ENCODE measurements at regions not wholly inside any gene's neighbourhood (a gene's known extent, or its start where the extent isn't known, plus 50 kb on each side); places are given as distances from the start of the nearest gene placed in this dataset.

DNA sequence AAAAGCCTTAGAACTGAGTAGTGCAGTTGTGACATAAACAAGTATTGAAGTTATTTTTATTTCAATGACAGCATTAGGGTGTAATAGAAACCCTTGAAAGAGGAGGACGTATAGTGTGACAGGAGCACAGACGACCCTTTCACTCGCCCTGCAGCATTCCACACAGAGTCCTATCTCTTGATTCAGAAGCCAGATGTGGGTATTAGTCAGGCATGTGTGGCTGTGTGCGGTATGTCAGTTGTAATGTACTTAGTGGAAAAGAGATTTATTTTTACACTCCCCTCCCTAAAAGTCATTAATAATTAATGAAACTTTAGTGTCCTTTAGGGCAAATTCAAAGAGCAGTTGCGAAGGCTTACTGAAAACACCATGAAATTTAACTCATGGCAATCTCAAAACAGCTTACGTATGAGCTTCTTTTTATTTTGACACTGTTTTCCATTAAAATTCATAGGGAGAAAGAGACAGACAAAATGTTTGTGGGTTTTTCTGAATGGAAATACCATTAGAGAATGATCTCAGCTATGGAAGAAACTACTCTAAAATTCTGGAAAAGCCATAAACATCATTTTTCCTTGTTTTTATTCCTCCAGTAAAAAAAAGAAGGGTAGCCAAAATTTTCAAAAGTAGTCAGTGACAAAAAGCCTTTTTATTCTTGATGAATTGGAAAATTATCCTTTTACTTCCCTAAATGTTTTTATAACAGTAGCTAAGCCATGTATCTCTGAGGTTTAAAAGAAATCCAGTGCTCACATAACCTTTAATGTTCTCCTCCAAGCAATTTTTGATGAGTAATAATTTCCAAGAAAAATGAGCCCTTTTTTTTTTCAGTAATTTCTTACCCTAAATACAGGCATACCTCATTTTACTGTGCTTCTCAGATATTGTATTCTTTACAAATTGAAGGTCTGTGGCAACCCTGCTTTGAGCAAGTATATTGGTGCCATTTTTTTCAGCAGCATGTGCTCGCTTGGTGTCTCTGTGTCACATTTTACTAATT is 84.0 kb upstream of the DSEL start:
- Histone ChIP-seq H3K4me3 (no peak overlapping the region), H3K9me3 (no peaks in the 10 kb centered on the region), H3K27me3 (no peaks in the 10 kb centered on the region), H3K27ac (no peak overlapping the region), H3K4me1 (ENCODE audit: insufficient read depth) (no peaks in the 10 kb centered on the region), H3K36me3 (no peaks in the 10 kb centered on the region)
- TF ChIP-seq POLR2A (IDR thresholded peaks at IDR 0.05) = no peak
- TF ChIP-seq, protein P1, sequence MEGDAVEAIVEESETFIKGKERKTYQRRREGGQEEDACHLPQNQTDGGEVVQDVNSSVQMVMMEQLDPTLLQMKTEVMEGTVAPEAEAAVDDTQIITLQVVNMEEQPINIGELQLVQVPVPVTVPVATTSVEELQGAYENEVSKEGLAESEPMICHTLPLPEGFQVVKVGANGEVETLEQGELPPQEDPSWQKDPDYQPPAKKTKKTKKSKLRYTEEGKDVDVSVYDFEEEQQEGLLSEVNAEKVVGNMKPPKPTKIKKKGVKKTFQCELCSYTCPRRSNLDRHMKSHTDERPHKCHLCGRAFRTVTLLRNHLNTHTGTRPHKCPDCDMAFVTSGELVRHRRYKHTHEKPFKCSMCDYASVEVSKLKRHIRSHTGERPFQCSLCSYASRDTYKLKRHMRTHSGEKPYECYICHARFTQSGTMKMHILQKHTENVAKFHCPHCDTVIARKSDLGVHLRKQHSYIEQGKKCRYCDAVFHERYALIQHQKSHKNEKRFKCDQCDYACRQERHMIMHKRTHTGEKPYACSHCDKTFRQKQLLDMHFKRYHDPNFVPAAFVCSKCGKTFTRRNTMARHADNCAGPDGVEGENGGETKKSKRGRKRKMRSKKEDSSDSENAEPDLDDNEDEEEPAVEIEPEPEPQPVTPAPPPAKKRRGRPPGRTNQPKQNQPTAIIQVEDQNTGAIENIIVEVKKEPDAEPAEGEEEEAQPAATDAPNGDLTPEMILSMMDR (IDR thresholded peaks at IDR 0.05) = no peak
- WGBS, 3 donors = 42 to 66% (median 52%) methylated on average over 7 of the region's 7 CpGs
- intact Hi-C loops (cut with DNase I) = no loop called here
- no peak for DNase-seq

DNA sequence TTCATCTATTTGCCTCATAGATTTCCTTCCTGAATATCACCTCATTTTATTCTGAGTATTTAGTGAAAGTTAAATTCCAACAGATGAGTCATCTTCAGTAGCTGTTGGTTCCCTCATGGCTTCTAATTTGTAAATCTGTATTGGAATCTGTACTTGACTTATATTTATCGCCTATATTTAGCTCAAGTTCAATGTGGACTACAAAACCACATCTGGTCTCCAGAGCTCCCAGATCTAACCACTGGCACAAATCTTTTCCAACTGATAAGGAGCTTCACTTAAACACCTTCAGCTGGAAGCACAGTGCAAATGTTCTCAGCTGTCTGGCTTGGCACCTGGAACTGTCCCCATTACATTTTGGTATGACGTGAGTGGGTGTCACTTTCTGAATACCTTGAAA is 82.8 kb upstream of the DSEL start:
- 69 to 73% (median 73%) methylated on average over 2 of the region's 2 CpGs for WGBS, 3 donors
- H3K4me3 ChIP-seq = no peak overlapping the region
- no peak overlapping the region for H3K27ac ChIP-seq
- H3K9me3 ChIP-seq = no peaks in the 10 kb centered on the region
- no peak for DNase-seq
- H3K4me1 ChIP-seq (ENCODE audit: insufficient read depth) = no peaks in the 10 kb centered on the region
- intact Hi-C loops (cut with DNase I) = no loop called here
- H3K27me3 ChIP-seq = no peaks in the 10 kb centered on the region
- H3K36me3 ChIP-seq = no peaks in the 10 kb centered on the region
- TF ChIP-seq, protein P1 (IDR thresholded peaks at IDR 0.05) = no peak
- TF ChIP-seq POLR2A (IDR thresholded peaks at IDR 0.05) (no peak), EP300 (IDR thresholded peaks at IDR 0.05) (no peak)

DNA sequence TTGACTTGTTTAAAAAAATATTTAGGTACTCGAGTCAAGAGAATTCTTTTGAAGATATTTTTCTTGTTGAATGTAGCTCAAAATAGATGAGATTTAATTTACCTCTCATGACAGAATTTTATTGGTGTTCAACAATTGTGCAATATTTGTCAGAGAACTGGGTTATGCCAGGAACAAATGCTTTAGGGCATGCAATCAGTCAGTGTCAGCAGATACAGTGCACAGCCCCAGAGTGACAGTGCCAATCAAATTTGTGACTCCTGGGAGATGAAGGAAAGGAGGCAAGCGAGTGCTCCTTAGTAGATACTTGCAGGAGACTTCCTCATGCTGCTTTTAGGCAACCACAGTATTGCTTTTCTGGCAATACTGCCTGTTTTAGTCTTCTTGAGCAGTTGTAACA is 81.2 kb upstream of the DSEL start:
- H3K4me1 ChIP-seq (ENCODE audit: insufficient read depth) = no peaks in the 10 kb centered on the region
- no peak for TF ChIP-seq EP300 (IDR thresholded peaks at IDR 0.05)
- no peak for TF ChIP-seq POLR2A (IDR thresholded peaks at IDR 0.05)
- no peaks in the 10 kb centered on the region for H3K27me3 ChIP-seq
- H3K36me3 ChIP-seq = no peaks in the 10 kb centered on the region
- DNase-seq = no peak
- no peaks in the 10 kb centered on the region for H3K9me3 ChIP-seq
- WGBS, 3 donors = 67 to 85% (median 78%) methylated on average over 2 of the region's 2 CpGs
- intact Hi-C loops (cut with DNase I) = no loop called here
- H3K27ac ChIP-seq = no peak overlapping the region
- H3K4me3 ChIP-seq = no peak overlapping the region

DNA sequence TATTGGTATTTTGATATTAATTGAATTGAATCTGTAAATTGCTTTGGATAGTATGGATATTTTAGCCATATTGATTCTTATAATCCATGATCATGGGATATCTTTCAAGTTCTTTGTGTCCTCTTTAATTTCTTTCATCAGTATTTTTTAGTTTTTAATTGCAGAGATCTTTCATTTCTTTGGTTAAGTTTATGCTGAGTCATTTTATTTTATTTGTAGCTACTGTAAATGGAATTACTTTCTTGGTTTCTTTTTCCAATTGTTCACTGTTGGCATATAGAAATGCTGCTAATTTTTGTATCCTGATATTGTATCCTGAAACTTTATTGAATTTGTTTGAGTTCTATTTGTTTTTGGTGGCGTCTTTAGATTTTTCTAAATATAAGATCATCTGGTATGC is 79.5 kb upstream of the DSEL start:
- intact Hi-C loops (cut with DNase I) = no loop called here
- DNase-seq = no peak
- TF ChIP-seq, protein P1 (IDR thresholded peaks at IDR 0.05) = no peak
- no peak for TF ChIP-seq EP300 (IDR thresholded peaks at IDR 0.05)
- TF ChIP-seq POLR2A (IDR thresholded peaks at IDR 0.05) = no peak
- Histone ChIP-seq H3K27ac (no peak overlapping the region), H3K36me3 (no peaks in the 10 kb centered on the region), H3K4me3 (no peak overlapping the region), H3K9me3 (no peaks in the 10 kb centered on the region), H3K27me3 (no peaks in the 10 kb centered on the region), H3K4me1 (ENCODE audit: insufficient read depth) (no peaks in the 10 kb centered on the region)
- 83 to 96% (median 84%) methylated on average over 1 of the region's 1 CpG for WGBS, 3 donors

DNA sequence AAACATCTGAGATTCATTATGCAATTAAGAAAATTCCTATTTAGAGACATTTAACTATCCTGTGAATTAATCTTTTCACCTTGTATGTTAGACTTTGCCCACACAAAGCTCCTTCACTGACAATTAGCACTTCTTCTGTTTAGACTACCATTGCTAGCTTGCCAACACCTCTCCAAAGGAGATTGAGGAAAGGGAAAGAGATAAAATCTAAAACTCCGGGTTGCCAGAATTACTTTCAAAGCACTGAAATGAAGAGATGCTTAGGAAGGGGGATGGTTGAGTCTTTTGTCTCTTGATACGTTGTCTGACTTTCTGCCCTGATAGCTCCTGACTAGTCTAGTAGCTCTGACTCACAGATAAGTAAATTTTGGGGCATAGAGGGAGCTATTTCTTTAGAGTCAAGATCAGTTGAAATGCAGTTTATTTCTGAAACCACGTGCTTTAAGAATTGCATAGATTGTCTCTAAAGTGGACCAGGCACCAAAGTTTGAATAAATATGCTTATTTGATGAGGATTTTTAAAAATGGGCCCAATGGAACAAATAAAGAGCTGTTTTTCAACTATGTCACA is 74.1 kb upstream of the DSEL start:
- H3K9me3 ChIP-seq = no peaks in the 10 kb centered on the region
- DNase-seq = no peak
- 43 to 59% (median 56%) methylated on average over 3 of the region's 3 CpGs for WGBS, 3 donors
- H3K27me3 ChIP-seq = no peaks in the 10 kb centered on the region
- intact Hi-C loops (cut with DNase I) = no loop called here
- no peaks in the 10 kb centered on the region for H3K4me1 ChIP-seq (ENCODE audit: insufficient read depth)
- no peak overlapping the region for H3K4me3 ChIP-seq
- no peak for TF ChIP-seq EP300 (IDR thresholded peaks at IDR 0.05)
- TF ChIP-seq, protein P1 (IDR thresholded peaks at IDR 0.05) = no peak
- TF ChIP-seq POLR2A (IDR thresholded peaks at IDR 0.05) = no peak
- no peak overlapping the region for H3K27ac ChIP-seq
- H3K36me3 ChIP-seq = no peaks in the 10 kb centered on the region

Measured in ovary (tissue), 7 donors.